Epidermal melanocyte (primary cell): ENCODE measurements at regions not wholly inside any gene's neighbourhood (a gene's known extent, or its start where the extent isn't known, plus 50 kb on each side); places are given as distances from the start of the nearest gene placed in this dataset.
"Not testable (repeated sequence)": the region's sequence is repeated elsewhere in the genome, so short reads cannot be mapped to it uniquely, and the experiment has no call there.

Experiments used
- DNase-seq: peaks from one replicate; pipeline ENCODE4 v3.0.0; 2011; ENCODE audit warnings: low spot score; ENCODE audit not compliant: insufficient read length

DNA sequence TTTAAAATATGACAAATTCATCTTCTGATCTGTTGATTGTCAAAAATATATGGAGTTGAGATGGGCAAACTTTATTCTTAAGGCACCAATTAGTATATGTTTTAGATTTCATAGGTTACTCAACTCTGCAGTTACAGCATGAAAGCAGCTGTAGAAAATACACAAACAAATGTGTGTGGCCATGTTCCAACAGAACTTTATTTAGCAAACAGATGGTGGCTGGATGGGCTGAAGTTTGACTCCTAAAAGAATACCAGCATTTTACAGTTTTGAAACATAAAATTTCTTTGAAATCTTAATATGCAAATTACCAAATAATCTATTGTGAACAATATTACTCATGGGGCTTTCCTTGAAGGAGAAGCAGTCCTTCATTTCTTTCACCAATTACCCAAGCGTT is 1206.0 kb upstream of the LRRTM3 start:
- DNase-seq = no peak

DNA sequence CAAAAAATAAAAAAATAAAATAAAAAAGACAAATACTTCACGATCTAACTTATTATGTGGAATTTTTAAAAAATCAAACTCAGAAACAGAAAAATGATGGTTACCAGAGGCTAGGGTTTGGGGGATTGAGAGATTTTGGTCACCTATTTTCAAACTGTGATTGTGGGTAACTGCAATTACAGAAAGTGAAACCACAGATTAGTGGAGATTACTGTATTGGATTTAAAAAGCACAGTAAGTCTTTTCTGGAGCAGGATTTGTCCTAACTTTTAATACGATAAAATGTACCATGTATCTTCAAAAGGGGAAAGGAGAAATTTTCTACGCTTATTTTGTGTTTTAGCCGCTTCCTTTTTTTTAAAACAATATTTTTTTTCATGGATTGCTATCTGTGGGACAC is 1204.9 kb upstream of the LRRTM3 start:
- no peak for DNase-seq

DNA sequence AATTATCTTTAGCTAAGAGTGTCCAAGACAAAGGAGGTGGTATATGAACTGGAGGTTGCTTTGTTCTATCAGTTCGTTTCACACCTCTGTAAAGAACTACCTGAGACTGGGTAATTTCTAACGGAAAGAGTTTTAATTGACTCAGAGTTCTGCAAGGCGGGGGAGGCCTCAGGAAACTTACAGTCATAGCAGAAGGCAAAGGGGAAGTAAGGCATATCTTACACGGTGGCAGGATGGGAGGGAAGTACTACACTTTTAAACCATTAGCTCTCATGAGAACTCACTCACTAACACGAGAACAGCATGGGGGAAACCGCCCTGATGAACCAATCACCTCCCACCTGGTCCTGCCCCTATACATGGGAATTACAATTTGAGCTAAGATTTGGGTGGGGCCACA is 1202.3 kb upstream of the LRRTM3 start:
- DNase-seq = no peak

DNA sequence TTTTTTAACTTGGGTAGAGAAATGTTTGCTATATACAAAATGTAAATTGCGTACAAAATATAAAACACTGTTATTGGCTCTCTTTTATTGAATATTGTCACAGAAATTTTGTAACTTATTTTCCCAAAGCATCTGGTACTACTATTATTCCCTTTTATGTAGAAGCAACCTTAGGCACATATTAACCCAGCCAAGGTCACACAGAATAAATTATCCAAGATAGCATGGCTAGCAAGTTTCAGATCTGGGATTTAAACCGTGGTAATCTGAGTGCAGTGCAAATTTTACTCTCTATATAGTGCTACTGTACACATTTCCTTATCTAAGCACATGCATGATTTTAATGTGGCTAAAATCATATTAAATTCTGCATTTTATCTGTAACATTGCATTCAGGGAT is 1190.5 kb upstream of the LRRTM3 start:
- DNase-seq = no peak

DNA sequence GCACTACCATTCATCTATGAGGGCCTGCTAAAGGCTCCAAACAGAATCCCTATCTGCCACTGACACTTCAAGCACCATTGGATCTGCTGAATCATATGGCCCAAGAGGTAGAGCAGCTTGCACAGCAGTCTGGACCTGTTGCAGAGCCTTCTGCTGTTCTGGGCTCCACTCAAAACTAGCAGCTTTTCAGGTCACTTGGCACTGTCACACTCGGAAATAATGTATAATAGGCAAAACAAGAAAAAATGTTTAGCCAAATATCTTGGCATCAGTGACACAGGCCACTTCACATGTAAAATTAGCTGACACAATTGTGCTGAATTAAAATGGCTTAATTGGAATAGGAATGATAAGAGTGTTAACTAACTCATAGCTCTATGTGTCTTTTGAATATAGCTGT is 1182.9 kb upstream of the LRRTM3 start:
- DNase-seq = no peak

DNA sequence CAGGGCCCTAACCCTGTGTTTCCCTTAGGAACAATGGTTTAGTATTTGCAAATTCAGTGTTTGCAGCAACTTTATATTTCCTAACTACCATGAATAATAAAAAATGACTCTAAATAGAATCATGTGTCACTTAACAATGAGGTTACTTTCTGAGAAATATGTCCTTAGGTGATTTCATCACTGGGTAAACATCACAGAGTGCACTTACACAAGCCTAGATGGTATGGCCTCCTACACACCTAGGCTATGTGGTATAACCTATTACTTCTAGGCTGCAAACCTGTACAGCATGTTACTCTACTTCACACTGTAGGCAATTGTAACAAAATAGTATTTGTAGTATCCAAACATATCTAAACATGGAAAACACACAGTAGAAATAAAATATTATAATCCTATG is 1174.6 kb upstream of the LRRTM3 start:
- DNase-seq = no peak

DNA sequence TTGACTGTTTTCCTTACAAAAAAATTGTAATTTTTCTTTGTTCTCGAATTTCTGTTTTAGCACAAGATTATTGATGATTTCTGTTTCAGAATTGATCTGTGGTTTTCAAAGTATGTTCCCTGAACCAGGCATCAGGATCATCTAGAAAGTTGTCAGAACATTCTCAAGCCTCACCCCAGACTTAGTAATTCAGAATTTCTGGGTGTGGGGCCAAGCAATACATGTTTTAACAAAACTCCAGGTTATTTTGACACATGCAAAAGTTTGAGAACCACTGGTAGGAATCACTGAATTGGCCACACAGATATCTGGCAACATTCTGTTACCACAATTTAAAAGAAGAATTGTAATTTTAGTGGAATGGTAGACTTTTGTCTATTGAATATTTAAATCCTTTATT is 1173.9 kb upstream of the LRRTM3 start:
- DNase-seq = no peak

DNA sequence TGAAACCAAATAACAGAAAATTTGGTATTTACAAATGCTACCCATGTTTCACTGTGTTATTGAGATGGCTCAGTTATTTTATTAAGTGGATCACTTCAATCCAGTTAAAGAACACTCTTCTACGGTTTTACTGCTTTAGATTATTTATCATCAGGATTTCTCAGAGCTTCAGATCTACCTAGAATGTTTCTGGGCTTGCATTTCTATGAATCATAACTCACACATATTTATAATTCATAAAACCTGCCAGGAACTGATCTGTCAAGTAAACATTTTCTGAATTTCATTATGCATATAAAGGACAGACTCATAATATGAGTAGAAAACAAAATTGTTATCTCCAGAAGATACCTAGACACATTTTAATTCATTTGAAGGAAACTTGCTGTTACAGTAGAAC is 1172.3 kb upstream of the LRRTM3 start:
- no peak for DNase-seq

DNA sequence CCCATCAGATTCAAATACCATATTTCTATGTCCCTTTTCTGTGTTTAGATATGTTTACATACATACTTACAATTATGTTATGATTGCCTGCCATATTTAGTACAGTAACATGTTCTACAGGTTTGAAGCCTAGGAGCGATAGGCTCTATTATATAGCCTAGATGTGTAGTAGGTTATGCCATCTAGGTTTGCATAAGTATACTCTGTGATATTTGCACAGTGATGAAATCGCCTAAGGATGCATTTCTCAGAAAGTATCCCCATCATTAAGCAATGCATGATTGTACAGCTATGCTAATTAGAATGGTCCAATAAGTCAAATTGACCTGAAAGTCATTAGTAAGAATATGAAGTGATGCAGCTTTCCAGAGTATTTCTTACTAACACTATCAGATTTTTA is 1171.7 kb upstream of the LRRTM3 start:
- no peak for DNase-seq

DNA sequence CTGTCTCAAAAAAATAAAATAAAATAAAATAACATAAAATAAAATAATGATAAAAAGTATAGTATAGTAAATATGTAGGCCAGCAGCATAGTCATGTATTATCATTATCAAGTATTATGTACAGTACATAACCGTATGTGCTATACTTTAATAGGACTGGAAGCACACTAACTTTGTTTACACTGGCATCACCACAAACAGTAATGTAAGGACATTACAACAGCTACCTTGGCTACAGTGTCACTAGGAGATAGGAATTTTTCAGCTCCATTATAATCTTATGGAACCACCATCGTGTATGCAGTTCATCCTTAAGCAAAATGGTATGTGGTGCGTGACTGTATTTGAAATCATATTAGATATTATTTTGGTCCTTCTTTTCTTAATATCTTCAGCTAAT is 1163.5 kb upstream of the LRRTM3 start:
- DNase-seq = no peak

DNA sequence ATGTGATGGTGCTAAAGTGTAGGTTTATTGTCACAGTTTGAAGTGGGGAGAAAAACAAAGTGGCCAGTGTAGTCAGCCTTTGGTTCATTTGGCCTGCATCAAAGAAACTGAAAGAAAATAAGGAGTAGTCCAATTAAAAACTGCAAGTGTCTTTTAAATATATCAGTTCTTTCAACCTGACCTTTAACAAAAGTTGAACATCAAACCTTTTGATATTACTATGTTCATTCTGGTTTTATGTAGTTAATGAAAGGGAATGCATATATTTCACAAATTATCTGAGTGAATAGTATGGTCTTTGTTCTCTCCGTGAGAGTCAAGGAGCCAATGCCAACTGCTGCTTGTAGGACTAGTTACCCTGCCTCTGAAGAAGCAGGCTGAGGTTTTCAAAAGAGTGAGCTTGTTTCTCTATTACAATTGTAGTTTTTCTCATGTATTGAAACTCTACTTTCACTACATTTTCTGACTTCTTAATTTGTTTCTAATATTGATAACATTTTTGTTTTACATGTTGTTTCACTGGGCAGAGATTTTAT is 1160.8 kb upstream of the LRRTM3 start:
- DNase-seq = no peak

DNA sequence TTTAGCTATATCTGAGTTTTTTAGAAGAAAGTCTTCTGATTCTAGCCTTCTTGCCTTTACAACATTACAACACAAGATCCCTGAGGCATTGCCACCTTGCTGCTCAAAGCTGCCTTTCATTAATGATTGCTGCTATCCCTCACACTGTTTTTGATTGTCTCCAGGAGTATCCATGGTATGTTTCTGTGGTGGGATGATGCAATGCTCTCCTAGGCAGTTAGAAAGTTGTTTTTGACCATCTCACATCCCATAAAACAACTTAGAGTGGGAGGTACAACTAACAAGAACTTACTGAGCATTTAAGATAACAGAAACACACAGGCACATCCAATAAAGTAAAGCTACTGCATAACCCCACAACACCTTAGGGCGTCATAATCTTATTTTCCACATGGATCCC is 1156.0 kb upstream of the LRRTM3 start:
- no peak for DNase-seq

DNA sequence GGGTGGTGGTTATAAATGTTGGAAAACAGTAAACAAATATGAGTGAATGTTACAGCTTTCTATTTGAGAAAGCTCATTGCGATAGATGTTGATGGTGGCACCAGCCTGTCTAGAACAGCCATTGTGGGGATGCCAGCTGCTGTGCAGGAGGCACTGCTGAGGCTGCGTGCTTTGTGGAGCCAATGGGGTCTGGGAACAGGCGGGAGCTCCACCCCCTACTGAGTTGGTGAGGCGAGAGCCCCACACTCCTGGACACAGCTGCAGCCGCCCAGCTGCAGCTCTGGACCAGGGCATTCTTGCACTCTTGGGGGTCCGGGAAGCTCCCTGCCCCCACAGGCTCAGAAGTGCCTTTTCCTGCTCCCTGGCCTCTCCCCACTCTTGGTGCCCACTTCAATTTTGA is 1147.1 kb upstream of the LRRTM3 start:
- no peak for DNase-seq

DNA sequence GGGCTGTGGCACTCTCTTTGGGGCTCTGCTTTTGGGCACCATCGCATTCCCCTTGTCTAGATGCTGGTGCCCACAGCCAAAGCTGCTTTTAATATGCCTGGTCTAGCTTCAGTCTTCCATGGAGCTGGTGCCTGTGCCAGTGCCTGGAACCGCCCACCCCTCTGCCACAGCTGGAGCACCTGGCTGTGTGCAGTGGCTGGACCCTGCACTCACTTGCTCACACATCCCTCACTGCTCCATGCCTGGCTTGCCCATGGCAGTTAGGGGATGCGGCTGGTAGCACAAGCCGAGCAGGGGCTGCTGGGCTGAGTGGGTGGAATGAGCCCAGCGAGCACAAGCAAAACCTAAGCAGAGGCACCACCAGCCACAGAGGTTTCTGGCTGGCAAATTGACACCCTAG is 1145.9 kb upstream of the LRRTM3 start:
- no peak for DNase-seq

DNA sequence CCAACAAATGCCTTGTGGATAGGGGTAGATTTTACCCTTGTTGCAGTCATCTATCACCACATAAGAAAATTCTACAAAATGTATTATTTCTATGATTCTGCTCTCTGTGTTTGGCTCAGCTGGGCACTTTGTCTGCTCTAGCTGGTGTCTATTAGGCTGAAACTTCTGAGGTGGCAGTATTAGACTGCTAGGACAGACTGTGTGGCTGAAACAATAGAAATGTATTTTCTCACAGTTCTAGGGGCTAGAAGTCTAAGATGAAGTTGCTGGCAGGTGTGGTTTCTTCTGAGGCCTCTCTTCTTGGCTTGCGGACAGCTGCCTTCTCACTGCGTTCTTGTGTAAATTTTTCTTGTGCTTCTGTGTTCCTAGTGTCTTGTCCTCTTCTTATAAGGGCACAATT is 1139.6 kb upstream of the LRRTM3 start:
- DNase-seq = no peak

DNA sequence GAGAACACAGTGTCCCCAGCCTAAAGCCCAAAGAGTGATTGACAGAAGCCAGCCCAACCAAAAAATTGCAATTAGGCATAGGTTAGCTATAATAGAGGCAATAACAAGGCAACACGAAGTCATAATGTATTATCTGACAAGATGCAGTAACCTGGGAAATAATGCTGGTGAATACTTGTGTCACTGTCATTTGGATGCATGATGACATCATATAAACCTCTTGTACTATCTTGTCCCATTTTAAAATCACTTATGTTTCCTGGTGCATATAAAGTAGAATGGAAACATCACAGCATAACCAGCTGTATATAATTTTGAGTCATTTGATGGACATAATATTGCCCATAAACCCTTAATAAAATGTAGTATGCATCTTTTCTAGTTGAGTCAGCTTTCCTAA is 1138.3 kb upstream of the LRRTM3 start:
- no peak for DNase-seq

DNA sequence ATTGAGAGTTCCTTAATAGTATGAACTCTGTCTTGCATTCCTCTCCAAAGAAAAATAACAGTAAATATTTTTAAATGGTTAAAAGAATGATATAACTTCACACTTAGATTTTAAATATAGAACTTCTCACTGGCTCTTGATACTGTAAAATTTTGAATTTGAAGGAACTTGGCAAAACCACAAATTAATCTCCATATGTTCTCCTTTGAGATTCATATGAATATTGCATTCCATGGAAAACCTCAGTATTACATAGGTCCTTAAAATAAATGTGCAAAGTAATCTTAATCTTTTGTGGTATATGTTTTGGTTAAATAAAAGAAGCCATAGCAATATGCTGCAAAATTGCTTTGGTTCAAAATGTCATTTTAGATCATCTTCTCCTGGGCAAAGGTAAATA is 1137.6 kb upstream of the LRRTM3 start:
- no peak for DNase-seq

DNA sequence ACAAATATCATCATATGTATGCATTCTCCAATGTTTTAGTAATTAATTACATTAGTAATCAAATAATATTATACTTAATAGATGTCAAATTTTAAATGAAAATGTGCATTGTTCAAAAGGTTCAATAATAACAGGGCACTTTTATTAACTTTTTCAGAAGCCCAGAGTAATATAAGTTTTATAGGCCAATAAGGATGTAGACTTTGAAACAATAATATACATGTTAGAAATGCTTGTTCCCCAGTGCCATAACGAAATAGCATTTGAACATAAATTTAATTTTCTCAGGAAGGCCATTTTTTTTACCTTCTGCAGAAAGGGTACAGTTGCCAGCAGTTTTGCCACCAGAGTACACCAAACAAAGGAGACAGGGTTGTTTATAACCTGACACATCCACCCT is 1133.9 kb upstream of the LRRTM3 start:
- DNase-seq = no peak

DNA sequence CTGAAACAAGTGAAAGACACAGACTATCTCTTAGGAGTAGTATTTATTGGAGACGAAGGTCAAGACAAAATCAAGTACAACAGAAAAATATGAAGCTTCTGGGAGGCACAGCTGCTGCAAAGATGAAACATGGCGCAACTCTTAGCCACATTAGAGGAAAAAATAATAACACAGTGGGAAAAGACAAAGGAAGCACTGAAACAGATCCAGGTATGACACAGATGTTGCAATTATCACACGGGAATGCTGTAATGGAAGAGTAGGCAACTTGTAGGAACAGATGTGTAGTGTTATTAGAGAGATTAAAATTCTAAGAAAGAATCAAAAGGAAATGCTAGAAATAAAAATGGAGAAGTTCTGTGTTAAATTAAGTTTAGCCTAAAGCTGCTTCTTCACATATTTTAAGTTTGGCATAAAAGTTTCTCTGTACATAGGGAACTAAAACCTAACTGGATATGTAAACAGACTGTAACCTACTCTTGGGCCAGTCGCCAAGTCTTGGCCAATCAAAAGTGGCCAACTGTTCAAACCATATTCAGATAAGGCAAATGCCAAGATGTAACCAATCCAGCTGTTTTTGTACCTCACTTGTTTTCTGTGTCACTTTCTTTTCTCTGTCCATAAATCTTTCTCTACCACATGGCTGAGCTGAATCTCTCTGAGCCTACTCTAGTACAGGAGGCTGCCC is 1132.0 kb upstream of the LRRTM3 start:
- no peak for DNase-seq

DNA sequence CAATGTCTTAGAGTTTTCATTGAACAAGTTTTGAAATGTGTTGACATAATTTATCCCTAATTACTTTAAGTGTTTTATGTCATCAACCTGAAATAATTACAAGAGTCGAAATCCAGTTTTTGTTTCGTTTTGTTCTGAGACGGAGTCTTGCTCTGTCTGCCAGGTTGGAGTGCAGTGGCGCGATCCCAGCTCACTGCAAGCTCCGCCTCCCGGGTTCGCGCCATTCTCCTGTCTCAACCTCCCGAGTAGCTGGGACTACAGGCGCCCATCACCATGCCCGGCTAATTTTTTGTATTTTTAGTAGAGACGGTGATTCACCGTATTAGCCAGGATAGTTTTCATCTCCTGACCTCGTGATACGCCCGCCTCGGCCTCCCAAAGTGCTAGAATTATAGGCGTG is 1131.0 kb upstream of the LRRTM3 start:
- not testable (repeated sequence) for DNase-seq

DNA sequence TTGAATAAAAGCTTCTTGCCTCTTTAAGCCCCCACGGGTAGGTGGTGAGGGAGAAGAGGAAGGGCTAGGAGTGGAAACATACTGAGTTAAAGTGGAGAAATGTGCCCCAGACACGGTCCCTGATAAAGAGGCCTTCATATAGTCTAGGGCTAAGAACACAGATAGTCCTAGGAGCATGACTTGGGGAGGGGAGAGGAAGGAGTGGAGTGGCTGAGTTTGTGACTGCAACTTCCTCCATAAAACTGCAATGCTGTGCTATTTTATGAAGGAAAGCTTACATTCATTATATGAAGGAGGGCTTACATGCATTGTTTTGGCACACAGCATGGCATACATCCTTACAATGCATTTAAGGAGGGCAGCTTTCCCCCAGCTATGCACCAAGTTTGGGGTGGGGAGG is 1129.4 kb upstream of the LRRTM3 start:
- DNase-seq = no peak

DNA sequence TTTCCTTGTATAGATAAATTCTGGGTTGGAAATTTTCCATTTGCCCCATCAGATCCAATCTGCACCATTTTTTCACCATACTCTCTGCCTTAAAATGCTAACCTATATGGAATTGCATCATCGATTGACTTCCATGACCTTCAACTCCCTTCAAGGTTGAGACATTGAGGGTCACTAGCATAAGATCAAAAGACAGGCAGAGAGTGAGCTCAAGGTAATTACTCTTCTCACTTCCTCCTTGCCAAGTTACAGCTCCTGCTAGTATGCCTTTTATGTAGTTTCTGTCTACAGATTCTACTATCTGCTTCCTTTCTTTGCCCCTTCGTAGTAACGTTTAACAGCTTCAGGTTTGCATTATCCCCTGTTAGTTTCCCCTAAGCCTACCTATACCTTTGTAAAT is 1127.7 kb upstream of the LRRTM3 start:
- DNase-seq = no peak

DNA sequence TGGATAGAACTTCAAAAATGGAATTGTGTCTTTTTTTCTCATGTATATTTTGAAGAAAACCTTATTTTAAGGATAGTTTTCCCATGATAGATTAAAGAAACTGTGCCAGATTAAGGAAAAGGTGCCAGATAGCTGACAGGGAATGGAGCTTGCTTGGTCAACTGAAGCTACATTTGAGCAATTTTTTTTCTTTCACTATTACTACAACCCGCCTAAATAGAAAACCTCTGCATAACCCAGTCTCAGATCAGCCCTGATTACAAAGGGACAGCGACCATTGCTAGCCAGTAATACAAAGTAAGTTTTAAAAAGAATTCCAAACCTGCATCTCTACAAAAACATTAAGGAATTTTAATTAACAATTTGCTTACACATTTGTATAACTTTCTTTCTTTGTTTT is 1123.4 kb upstream of the LRRTM3 start:
- no peak for DNase-seq

DNA sequence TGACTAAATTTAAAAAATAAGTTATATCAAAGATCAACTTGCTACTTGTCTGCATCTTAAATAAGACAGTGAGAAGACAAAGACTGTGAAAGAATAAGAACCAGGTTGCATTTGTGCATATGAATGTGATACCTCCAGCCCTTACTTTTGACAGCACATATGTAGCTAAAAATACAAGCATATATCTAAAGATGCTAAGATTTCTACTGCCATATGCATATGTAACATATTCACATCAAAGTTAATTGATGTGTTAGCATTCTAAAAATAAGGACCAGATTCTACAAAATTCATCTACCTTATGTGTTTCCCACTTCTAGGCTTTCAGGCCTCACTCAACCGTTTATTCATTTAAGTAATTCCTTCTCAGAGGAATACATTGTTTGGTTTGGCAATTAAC is 1120.3 kb upstream of the LRRTM3 start:
- no peak for DNase-seq
